A549 (cell line): ENCODE measurements at regions not wholly inside any gene's neighbourhood (a gene's known extent, or its start where the extent isn't known, plus 50 kb on each side); places are given as distances from the start of the nearest gene placed in this dataset.

Experiments
- CHD2 ChIP-seq: fragments of 150-350 bp; IDR thresholded peaks from 2 replicates; pipeline ENCODE4 v1.6.1; 2014; ENCODE audit warnings: low read length; ENCODE audit not compliant: partially characterized antibody
- CTCF ChIP-seq: fragments of >200 bp; sonication (Bioruptor Twin); formaldehyde crosslinking; IDR thresholded peaks from 3 replicates; pipeline ENCODE4 v1.5.1; 2016
- JUN ChIP-seq, 2 experiments: fragments of >200 bp; sonication (Bioruptor Twin); formaldehyde crosslinking; IDR thresholded peaks; 2 replicates in 1 of 2; 3 replicates in 1 of 2; pipeline ENCODE4 v1.6.1; 2016 to 2017
- POLR2A ChIP-seq: IDR thresholded peaks from 2 replicates; pipeline ENCODE4 v1.6.1; 2012; ENCODE audit warnings: mild to moderate bottlenecking, low read length
- POLR2AphosphoS2 ChIP-seq: conservative IDR thresholded peaks from 2 replicates; pipeline ENCODE4 v1.6.1; 2012; ENCODE audit warnings: low read length, improper control_type of control experiment, inconsistent platforms
- RAD21 ChIP-seq, 2 experiments: fragments of >200 bp in 1 of 2; sonication (Bioruptor Twin) in 1 of 2; formaldehyde crosslinking in 1 of 2; IDR thresholded peaks in 1 of 2; conservative IDR thresholded peaks in 1 of 2; 2 replicates in 1 of 2; 3 replicates in 1 of 2; pipeline ENCODE4 v1.6.1; 2012 to 2018; ENCODE audit warnings: inconsistent platforms in 1 of 2
- RFX5 ChIP-seq: fragments of 450-650 bp; IDR thresholded peaks from 2 replicates; pipeline ENCODE4 v1.7.1; 2014; ENCODE audit warnings: antibody characterized with exemption, mild to moderate bottlenecking, moderate library complexity
- USF2 ChIP-seq: fragments of 450-650 bp; IDR thresholded peaks from 2 replicates; pipeline ENCODE4 v1.6.1; 2014; ENCODE audit warnings: antibody characterized with exemption

- TF ChIP-seq JUN (IDR thresholded peaks at IDR 0.05): no peak
- TF ChIP-seq POLR2A: no peak
- TF ChIP-seq USF2: no peak
- TF ChIP-seq CTCF: no peak
- TF ChIP-seq POLR2AphosphoS2: no peak
- no peak for TF ChIP-seq RFX5
- TF ChIP-seq RAD21 (conservative IDR thresholded peaks at IDR 0.05 in 1 of 2, IDR thresholded peaks at IDR 0.05 in 1 of 2): no peak
- TF ChIP-seq CHD2: no peak
Observed at GRCh38 chr5:30194595-30194994, 998.9 kb upstream of the CDH6 start.
